SH-SY5Y (cell line): ENCODE measurements at regions not wholly inside any gene's neighbourhood (a gene's known extent, or its start where the extent isn't known, plus 50 kb on each side); places are given as distances from the start of the nearest gene placed in this dataset.

ENCODE experiments used
- GATA2 ChIP-seq: IDR thresholded peaks from 2 replicates; pipeline ENCODE4 v1.6.1; 2011; ENCODE audit warnings: mild to moderate bottlenecking, low read depth, low read length
- GATA3 ChIP-seq: IDR thresholded peaks from 2 replicates; pipeline ENCODE4 v1.6.1; 2011; ENCODE audit warnings: low read depth, mild to moderate bottlenecking, low read length, moderate library complexity

DNA sequence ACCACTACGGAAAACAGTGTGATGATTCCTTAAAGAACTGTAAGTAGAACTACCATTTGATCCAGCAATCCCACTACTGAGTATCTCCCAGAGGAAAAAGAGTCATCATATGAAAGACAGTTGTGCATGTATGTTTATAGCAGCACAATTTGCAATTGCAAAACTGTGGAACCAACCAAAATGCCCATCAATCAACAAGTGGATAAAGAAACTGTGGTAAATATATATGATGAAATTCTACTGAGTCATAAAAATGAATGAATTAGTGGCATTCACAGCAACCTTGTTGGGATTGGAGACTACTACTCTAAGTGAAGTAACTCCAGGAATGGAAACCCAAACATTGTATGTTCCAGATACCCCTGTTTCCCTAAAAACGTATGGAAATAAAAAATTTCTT lies 337.0 kb upstream of the PTBP2 start:
- TF ChIP-seq GATA2 = no peak
- TF ChIP-seq GATA3 = no peak
